Suprapubic skin (tissue), 4 donors: ENCODE measurements at regions not wholly inside any gene's neighbourhood (a gene's known extent, or its start where the extent isn't known, plus 50 kb on each side); places are given as distances from the start of the nearest gene placed in this dataset.

Source experiments
- DNase-seq, 2 donors: peaks; one replicate each; pipeline ENCODE4 v3.0.0-alpha.2; 2019; ENCODE audit warnings: low spot score in 2 of 2
- H3K27ac ChIP-seq: fragments of 200-600 bp; sonication (generic); one replicate; pipeline ENCODE4 v1.5.1; 2019
- H3K27me3 ChIP-seq: fragments of 200-600 bp; sonication (generic); one replicate; pipeline ENCODE4 v1.5.1; 2019
- H3K36me3 ChIP-seq: fragments of 200-600 bp; sonication (generic); one replicate; pipeline ENCODE4 v1.5.1; 2019
- H3K4me1 ChIP-seq: fragments of 200-600 bp; sonication (generic); one replicate; pipeline ENCODE4 v1.5.1; 2019
- H3K4me3 ChIP-seq: fragments of 200-600 bp; sonication (generic); one replicate; pipeline ENCODE4 v1.5.1; 2019; ENCODE audit warnings: mild to moderate bottlenecking
- H3K9me3 ChIP-seq: fragments of 200-600 bp; sonication (generic); one replicate; pipeline ENCODE4 v1.5.1; 2019
- EP300 ChIP-seq: sonication (generic); formaldehyde crosslinking; IDR thresholded peaks from one replicate; pipeline ENCODE4 v1.6.1; 2017; ENCODE audit warnings: antibody characterized with exemption
- POLR2A ChIP-seq, 2 donors: fragments of 450-650 bp; IDR thresholded peaks; one replicate each; pipeline ENCODE4 v1.6.1; 2017; ENCODE audit warnings: antibody characterized with exemption in 2 of 2, mild to moderate bottlenecking in 2 of 2, moderate library complexity in 2 of 2
- POLR2AphosphoS5 ChIP-seq, 3 donors: sonication (generic); formaldehyde crosslinking; IDR thresholded peaks; one replicate each; pipeline ENCODE4 v1.6.1; 2017; ENCODE audit warnings: antibody characterized with exemption in 3 of 3
- WGBS: methylation state at CpG from one replicate; pipeline ENCODE4 v1.1.5; 2018; 5-methylcytosine and 5-hydroxymethylcytosine counted together
- TF ChIP-seq, protein P1 (sequence below), 2 donors: fragments of 200-600 bp in 1 of 2; fragments of 450-650 bp in 1 of 2; sonication (generic) in 1 of 2; IDR thresholded peaks; one replicate each; pipeline ENCODE4 v1.5.1; 2016 to 2019; ENCODE audit warnings: antibody characterized with exemption in 2 of 2, mild to moderate bottlenecking in 1 of 2, moderate library complexity in 1 of 2

DNA sequence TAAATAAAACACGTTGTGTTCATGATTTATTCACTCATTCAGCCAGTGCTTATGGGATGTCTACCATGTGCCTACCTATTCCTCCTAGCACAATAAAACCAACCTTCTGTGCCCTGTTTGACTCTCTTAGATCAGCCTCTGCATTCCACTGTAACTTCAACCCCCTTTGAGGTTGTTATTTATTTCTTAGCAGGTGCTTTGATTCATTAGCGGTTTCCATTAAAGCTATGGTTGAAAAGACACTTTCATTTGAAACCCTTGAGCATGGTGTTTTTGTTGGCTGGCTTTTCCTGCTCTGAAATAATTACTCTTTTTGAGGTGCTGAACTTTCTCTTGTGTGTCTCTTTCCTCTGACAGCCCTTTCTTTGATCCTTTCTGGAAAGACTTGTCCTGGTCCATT lies 570.6 kb upstream of the LARGE1 start:
- no peak overlapping the region for H3K4me3 ChIP-seq
- H3K4me1 ChIP-seq, result no peaks in the 10 kb centered on the region
- no peak overlapping the region for H3K27ac ChIP-seq
- no peaks in the 10 kb centered on the region for H3K27me3 ChIP-seq
- H3K9me3 ChIP-seq, result no peaks in the 10 kb centered on the region
- WGBS, result 37% methylated on average over 2 of the region's 2 CpGs
- TF ChIP-seq POLR2AphosphoS5 (IDR thresholded peaks at IDR 0.05) (no peak), EP300 (no peak), POLR2A (IDR thresholded peaks at IDR 0.05) (no peak)
- DNase-seq, result no peak
- H3K36me3 ChIP-seq, result no peaks in the 10 kb centered on the region

DNA sequence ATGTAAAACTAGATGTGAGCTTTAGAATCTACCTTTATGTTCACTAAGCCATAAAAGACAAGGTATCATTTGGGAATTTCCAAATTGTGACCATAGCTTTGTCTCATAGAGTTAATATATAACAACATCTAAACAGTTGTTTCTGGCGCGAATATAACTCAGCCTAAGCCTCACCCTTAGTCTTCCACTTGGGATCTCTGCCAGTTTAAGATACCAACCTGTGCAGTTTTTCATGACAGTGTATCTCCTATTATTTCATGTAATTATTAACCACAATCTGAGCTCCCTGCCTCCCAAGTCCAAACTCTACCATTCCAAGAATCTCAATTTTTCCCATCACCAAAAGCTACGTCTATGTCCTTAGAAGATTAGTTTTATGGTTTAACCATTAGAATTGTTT lies 572.5 kb upstream of the ISX start:
- no peaks in the 10 kb centered on the region for H3K4me1 ChIP-seq
- no peak for TF ChIP-seq POLR2AphosphoS5 (IDR thresholded peaks at IDR 0.05)
- TF ChIP-seq, protein P1, sequence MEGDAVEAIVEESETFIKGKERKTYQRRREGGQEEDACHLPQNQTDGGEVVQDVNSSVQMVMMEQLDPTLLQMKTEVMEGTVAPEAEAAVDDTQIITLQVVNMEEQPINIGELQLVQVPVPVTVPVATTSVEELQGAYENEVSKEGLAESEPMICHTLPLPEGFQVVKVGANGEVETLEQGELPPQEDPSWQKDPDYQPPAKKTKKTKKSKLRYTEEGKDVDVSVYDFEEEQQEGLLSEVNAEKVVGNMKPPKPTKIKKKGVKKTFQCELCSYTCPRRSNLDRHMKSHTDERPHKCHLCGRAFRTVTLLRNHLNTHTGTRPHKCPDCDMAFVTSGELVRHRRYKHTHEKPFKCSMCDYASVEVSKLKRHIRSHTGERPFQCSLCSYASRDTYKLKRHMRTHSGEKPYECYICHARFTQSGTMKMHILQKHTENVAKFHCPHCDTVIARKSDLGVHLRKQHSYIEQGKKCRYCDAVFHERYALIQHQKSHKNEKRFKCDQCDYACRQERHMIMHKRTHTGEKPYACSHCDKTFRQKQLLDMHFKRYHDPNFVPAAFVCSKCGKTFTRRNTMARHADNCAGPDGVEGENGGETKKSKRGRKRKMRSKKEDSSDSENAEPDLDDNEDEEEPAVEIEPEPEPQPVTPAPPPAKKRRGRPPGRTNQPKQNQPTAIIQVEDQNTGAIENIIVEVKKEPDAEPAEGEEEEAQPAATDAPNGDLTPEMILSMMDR (IDR thresholded peaks at IDR 0.05), result no peak
- no peak for TF ChIP-seq EP300
- TF ChIP-seq POLR2A (IDR thresholded peaks at IDR 0.05), result no peak
- WGBS, result 89% methylated on average over 3 of the region's 3 CpGs
- no peaks in the 10 kb centered on the region for H3K36me3 ChIP-seq
- peaks cover 5% of the 10 kb centered on the region for H3K27me3 ChIP-seq
- H3K27ac ChIP-seq, result no peak overlapping the region
- DNase-seq, result no peak
- no peak overlapping the region for H3K4me3 ChIP-seq
- H3K9me3 ChIP-seq, result no peaks in the 10 kb centered on the region

DNA sequence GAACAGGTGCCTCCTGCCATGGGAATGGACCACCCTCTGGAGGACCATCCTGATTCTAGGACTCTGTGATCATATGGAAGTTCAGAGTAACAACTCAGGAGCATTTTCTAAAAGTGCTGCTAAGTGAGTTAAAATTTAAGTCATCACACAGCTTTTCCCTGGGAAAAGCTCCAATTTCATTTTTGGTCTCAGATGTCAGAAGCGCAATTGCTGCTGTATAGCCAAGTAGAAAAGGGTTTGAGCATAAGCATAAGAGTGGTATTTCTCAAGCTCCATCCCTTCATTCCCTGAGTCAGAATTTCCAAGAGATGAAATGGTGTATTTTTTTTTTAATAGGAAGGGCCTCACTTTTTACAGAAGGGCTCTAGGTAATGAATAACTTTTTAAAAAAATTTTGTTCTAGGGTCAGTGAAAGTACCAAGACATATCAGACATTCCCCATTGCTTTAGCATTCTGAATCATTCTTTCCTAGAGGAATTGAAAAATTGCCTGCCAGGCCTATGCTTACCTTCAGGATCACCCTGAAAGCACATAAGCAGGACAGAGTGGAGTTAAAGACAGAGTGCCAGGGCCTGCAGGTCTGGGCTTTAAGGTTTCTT lies 564.5 kb upstream of the ISX start:
- Histone ChIP-seq H3K36me3 (no peaks in the 10 kb centered on the region), H3K9me3 (no peaks in the 10 kb centered on the region), H3K27ac (no peak overlapping the region), H3K27me3 (peaks cover 11% of the 10 kb centered on the region), H3K4me1 (no peaks in the 10 kb centered on the region), H3K4me3 (no peak overlapping the region)
- TF ChIP-seq, protein P1 (IDR thresholded peaks at IDR 0.05), result no peak
- no peak for TF ChIP-seq POLR2A (IDR thresholded peaks at IDR 0.05)
- no peak for TF ChIP-seq POLR2AphosphoS5 (IDR thresholded peaks at IDR 0.05)
- no peak for TF ChIP-seq EP300
- DNase-seq, result no peak
- 83% methylated on average over 1 of the region's 1 CpG for WGBS

DNA sequence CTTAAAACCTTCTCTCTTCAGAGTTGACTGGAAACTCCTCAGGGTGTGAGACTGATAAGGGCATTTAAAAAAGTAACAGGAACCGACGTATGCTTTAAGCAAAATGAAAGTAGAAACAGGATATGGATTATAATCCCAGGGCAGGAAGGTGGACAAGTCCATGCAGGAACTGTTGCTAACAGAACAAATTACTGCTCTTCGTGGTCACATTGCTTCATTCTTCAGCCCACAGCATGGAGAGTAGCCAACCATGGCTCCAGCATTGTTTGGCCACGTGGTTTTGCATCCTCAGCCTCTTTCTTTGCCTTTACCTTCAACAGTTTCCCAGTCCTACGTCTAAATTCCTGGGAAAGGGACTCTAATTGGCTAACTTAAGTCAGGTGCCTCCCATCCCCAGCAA lies 563.1 kb upstream of the ISX start:
- Histone ChIP-seq H3K27ac (no peak overlapping the region), H3K4me1 (no peaks in the 10 kb centered on the region), H3K9me3 (no peaks in the 10 kb centered on the region), H3K4me3 (no peak overlapping the region), H3K27me3 (peaks cover 11% of the 10 kb centered on the region), H3K36me3 (no peaks in the 10 kb centered on the region)
- 19% methylated on average over 5 of the region's 5 CpGs for WGBS
- DNase-seq, result no peak
- no peak for TF ChIP-seq POLR2A (IDR thresholded peaks at IDR 0.05)

DNA sequence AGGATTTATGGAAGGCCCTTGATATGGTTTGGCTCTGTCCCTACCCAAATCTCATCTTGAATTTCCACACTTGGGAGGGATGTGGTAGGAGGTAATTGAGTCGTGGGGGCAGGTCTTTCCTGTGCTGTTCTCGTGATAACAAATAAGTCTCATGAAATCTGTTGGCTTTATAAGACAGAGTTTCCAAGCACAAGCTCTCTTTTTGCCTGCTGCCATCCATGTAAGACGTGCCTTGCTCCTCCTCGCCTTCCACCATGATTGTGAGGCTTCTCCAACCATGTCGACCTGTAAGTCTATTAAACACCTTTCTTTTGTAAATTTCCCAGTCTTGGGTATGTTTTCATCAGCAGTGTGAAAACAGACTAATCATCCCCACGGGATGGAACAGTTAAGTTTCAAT lies 557.2 kb upstream of the ISX start:
- no peaks in the 10 kb centered on the region for H3K9me3 ChIP-seq
- DNase-seq, result no peak
- no peaks in the 10 kb centered on the region for H3K36me3 ChIP-seq
- no peak overlapping the region for H3K27ac ChIP-seq
- no peak overlapping the region for H3K4me3 ChIP-seq
- H3K27me3 ChIP-seq, result peaks cover 9% of the 10 kb centered on the region
- H3K4me1 ChIP-seq, result no peaks in the 10 kb centered on the region
- 71% methylated on average over 6 of the region's 6 CpGs for WGBS
- TF ChIP-seq, protein P1 (IDR thresholded peaks at IDR 0.05), result no peak
- TF ChIP-seq POLR2AphosphoS5 (IDR thresholded peaks at IDR 0.05) (no peak), POLR2A (IDR thresholded peaks at IDR 0.05) (no peak), EP300 (no peak)

DNA sequence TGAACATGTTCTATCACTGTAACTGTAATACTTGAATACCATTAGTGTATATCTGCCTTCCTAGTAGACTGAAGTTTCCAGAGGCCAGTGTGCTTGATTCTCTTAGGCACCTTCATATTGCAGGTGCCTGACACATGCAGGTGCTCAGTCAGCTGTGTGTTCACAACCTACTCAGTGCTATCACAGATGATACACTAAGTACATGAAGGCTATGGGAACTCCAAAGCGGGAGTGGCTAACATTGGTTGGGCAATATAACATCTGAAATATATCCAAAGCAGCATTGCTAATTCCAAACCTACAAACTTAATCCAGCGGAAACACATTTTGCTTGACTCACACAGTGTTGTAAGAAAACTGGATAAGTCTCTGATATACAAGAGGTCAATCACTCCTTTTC lies 539.3 kb upstream of the ISX start:
- TF ChIP-seq POLR2AphosphoS5 (IDR thresholded peaks at IDR 0.05) (no peak), POLR2A (IDR thresholded peaks at IDR 0.05) (no peak), EP300 (no peak)
- TF ChIP-seq, protein P1 (IDR thresholded peaks at IDR 0.05), result no peak
- Histone ChIP-seq H3K4me3 (no peak overlapping the region), H3K27ac (no peak overlapping the region), H3K9me3 (no peaks in the 10 kb centered on the region), H3K27me3 (no peaks in the 10 kb centered on the region), H3K36me3 (no peaks in the 10 kb centered on the region), H3K4me1 (no peaks in the 10 kb centered on the region)
- DNase-seq, result no peak
- 75% methylated on average over 2 of the region's 2 CpGs for WGBS
